ENCODE measurements at regions not wholly inside any gene's neighbourhood (a gene's known extent, or its start where the extent isn't known, plus 50 kb on each side); places are given as distances from the start of the nearest gene placed in this dataset.

DNA sequence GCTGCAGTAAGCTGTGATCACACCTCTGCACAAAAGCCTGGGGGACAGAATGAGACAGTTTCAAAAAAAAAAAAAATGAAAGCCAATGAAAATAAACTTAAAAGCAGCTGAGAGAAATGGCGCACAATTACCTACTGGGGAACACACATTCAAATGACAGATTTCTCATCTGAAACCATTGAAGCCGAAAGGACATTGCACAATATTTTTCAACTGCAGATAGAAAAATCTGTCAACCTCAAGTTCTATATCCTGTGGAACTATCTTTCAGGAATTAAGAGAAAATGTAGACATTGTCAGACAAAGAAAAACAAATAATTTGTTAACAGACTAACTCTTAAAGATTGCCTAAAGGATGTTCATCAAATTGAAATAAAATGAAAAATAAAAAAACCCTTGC, 442.8 kb downstream of the MATN1 start:
- DNase-seq = no peak

DNA sequence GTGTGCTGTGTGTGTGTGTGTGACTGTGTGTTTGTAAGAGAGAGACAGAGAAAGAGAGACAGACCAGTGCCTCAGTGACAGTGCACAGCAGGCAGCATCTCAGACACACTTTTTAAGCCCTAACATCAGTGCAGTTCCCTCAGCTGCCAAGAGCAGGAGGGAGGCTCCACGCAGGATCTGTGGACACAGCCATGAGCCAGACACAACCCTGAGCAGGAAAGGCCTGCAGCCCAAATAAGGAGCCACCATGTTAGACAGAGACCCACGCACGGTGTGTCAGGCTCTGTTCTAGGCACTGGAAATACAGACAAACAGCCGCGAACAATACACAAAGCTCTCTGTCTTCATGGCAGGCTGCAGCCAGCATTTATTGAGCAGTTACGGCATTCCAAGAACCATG, 445.5 kb downstream of the MATN1 start:
- DNase-seq = no peak

DNA sequence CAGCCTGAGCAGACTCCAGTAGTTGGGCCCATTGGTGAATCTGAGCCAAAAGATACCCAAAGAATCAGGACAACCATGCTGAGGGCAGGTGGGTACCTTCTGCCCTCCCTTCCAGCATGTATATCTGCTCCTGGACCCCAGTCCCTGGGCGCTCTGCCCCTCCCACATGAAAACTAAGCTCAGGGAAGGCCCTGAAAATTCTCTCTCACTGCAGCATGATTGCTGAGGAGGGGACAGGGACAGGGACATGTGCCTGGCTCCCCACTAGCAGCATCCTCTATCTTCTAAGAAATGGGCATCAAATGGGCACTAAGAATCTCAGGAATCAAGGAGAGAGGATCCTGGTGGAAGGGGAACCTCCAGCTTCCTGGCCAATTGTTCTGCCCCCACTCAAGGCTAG, 446.0 kb downstream of the MATN1 start:
- DNase-seq = no peak

DNA sequence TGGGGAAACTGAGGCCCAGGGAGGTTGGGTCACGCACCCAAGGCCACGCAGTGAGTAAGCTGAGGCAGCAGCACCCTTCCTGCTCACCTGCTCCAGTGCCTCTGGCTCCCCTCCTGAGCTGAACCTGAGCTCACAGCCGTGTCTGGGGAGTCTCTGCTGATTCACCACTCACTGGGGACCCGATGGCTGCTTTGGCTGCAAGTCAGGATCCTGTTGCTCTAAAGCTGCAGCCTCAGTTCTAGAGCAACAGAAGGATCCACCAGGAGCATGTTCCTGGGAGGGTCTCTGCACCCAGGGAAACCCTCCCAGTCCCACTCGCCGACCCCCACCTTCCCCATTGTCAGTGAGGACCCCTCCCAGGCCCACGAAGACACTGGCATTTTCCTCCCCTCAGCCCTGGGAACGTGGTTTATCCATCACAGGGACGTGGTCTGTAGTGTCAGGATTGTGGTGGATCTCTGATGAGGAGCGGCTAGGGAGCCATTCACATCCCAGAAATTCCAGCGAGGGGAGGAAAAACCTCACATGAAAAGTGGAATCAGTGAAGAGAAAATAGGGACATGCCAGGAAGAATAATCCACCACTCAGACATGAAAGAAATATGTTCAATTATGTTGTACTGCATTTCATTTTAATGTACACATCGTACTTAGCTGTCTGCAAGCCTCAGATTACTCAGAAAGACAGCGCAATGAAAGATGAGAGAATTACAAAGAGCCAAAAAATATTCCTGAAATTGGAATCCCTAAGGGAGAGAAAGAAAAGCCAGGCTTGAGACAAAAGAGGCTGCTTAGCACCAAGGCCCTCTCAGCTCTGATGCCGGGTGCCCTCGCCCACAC, 447.2 kb downstream of the MATN1 start:
- DNase-seq = no peak

DNA sequence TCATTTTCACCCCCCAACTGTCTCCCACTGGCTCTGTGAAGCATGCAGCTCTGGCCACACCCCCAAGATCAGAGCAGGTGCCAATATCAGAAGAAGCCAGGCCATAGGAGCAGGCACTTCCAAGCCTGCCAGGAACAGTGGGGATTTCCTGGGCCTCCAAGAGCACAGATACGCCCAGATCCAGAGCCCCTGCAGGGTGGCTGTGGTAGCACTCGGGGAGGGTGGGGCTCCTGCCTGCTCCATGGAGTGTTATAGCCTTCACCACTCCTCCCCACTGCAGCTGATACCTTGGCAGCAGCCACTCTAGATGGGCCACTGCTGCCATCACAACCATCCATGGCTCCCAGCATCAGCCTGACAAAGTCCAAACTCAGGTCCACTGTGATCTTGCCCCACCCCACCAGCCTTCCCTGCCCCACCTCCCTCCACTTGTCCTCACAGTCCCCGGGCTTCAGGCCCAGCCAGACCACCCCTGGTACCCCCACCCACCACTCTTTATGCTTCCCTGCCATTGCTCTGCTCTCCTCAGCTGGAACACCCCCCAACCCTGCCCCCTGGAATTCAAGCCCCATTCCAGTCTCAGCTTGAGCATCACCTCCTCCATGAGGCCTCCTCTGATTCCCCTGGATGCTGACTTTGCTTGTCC, 448.3 kb downstream of the MATN1 start:
- no peak for DNase-seq

DNA sequence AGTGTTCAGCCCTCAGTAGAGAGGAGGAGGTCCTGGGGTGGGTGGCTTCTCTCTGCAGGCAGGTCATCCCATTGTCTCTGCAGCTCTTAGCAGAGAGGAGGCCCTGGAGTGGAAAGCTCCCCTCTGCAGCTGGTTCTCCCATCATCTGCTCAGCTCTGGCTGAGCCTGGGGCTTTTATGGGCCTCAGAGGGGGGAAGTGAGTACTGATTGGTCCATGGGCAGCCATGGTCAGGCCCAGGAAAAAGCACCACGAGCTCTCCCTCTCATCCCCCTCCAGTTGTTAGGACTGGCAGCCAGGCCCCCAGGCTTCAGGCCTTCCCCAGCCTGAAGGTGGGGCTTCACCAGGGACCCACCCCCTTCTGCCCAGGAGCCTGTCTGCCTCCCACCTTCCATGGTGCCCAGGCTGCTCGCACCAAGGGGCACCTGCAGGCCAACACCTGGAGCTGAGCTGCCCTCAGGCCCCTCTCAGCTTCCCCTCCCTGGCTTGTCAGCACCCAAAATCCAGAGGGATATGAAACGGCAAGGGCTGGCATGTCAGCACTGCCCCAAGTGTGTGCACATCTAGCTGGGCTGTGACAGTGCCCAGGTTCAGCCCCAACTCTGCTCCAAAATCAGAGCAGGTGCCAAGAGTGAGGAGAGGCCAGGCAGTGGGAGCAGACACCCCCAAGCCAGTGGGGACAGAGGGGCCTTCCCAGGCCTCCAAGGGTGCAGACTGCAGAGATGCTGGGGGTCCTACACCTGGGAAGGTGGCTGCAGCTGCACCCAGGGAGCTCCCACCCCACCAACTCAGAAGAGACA, 449.0 kb downstream of the MATN1 start:
- DNase-seq = no peak

DNA sequence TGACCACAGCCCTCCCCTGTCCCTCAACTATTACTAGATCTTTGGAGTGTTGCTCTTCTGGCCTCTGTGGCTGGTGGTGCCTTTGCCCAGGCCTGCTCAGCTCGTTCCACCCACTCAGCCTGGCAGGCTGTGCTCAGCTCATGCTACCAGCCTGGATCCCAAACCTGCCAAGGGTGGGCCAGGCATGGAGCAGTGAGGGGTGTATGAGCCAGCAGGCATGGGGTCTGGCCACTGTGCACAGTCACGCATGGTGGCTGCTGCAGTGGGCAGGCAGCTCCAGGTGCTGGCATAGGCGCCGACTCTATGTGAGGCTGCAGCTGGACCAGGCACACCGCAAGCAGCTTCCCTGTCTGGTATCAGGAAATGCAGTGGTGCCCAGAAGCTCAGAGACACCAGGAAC, 449.9 kb downstream of the MATN1 start:
- no peak for DNase-seq

DNA sequence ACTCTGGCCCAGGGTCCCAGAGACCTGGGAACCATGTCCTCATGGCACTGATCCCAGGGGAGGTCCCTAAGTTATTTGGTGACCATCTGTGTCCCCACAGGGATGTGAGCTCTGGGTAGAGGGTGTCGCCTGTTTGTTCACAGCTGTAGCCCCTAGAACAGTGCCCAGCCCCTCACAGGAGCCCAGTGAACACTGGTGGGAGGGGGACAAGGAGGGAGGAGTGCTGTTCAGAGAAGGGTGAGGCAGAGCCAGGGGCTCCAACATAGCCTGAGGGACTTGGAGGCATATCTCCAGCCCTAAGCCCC, 450.4 kb downstream of the MATN1 start:
- DNase-seq = no peak

DNA sequence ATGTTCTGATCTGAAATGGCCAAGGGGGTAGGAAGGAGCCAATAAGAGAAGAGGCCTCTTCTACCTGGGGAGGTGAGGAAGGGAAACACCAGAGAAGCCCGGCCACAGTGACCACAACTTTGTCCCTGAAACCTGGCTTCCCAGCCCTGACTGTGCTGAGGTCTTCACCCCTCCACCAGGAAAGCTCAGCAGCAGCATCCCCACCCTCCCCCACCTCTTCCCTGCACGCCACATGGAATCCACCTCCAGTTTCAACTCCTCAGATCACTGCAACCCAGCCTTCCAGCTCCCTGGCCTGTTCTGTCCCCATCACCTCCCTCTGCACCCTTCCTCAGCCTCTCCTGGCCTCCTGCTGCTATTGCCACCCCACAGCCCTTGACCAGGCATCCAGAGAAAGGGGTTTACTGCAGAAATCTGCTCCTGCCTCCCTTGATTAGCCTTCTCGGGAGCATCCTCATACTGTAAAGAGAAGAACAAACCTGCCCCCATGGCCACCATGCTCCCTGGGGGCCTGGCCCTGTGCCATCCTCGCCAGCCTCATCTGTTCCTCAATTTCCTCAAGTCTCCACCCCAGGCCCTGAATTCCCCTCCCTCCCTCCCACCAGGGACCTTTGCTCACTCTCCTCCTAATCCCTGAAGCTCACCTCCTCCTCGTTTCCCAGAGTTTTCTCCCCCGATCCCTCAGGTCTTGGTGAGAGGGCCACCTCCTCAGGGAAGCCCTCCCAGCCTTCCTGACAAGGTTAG, 450.9 kb downstream of the MATN1 start:
- DNase-seq = no peak

DNA sequence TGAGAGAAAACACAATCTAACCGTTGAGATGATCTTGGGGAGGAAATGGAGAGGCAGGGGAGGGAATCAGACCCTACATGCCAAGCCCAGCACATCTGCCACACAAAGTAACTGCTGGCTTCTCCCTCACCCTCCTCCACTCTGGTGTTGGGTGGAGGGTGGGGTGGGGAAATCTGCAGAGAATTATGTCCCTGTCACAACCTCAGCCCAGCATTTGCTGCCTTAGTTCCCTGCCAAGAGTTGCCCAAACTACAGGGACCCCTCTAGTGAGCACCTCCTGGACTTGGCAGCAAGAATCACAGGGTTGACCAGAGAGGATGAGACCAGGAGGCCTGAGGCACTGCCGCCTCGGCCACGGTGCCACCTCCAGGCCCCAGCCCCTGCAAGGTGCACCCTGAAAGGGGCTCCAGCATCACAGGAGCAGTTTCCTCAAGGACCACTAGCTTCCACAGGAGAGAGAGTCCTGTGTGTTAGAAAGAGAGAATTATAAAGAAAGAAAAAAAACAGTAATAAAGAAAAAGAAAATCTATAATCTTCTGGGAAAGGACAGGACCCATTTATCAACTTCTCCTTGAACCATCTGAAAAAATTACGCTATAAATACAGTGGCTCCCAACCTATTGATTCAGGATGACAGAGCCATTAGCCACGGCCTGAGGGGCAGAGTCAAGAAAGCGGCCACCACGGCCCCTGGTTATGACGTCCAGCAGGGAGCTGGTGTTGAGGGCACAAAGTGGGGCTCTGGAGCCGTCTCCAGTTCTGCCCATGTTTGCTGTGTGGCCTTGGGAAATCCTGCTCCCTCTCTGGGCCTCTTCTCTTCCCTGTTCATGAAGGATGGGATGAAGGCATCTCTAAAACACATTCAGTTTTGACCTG, 451.7 kb downstream of the MATN1 start:
- DNase-seq = no peak

DNA sequence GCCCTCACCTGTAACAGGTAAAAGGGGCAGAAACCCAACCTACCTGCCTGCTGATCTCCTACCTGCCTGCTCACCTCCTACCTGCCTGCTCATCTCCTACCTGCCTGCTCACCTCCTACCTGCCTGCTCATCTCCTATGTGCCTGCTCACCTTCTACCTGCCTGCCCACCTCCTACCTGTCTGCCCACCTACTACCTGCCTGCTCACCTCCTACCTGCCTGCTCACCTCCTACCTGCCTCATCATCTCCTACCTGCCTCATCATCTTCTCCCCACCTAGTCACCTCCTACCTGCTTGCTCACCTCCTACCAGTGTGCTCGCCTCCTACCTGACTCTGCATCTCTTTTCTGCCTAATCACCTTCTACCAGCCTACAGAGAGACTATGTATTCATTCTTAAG, 452.9 kb downstream of the MATN1 start:
- no peak for DNase-seq

DNA sequence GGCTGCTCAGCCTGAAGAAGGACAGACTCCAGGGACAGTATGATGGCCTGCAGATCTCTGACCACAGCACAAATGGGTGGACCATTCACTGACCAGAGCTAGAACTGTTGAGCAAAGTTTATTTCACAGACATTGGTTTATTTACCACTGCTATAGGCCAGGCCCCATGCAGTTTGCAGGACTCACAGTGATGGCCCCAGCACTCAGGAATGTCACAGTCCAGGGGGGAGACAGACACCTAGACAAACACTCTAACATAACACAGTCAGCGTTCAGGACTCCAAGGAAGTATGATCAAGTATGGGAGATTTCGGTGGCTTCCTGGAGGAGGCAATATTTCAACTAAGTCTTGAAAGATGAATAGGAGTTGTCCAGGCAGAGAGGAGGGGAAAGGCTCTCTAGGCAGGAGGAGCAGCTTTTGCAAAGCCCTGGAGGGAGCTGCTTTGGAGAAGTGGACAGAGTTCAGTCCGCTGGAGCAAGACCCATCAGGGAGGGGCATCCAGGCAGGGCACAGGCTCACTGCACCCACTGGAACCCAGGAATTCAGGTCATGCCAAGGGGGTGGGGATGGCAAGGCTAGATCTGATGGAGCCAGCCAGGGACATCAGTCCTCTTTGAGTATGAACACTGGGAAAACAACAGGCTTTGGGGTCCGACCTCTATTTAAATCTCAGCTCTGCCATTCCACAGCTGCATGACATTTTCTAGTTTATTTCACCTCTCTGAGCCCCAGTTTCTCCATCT, 454.3 kb downstream of the MATN1 start:
- no peak for DNase-seq

DNA sequence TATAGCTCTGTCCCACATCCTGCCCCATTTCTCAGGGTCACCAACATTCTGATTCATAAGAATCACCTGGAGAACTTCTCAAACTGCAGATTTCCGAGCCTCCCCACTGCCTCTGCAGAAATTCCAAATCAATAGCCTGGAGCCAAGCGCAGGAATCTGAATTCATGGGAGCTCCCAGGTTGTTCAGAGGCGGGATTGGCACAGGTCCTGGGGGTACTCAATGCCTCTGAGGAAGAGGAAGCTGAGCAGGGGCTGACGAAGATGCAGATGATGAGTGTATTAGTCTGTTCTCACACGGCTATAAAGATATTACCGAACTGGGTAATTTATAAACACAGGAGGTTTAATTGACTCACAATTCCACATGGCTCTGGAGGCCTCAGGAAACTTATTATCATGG, 455.5 kb downstream of the MATN1 start:
- no peak for DNase-seq

DNA sequence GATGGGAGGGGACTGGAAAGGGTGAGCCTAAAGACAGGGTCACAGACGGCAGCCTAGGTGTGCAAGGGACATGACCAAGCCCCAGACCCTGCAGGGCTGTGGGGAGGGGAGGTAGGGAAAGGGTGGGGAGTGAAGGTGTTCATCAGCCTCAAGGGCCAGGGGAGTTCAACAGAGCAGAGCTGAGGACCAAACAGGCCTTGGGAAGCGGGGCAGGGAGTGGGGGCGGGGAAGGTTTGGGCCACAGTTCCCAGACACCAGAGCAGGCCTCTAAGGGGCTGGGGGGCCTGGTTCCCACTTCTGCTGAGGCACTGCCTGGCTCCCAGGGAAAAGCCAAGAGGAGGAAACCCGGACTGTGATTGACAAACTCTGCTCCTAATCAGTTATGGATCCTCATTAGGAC, 456.3 kb downstream of the MATN1 start:
- no peak for DNase-seq

DNA sequence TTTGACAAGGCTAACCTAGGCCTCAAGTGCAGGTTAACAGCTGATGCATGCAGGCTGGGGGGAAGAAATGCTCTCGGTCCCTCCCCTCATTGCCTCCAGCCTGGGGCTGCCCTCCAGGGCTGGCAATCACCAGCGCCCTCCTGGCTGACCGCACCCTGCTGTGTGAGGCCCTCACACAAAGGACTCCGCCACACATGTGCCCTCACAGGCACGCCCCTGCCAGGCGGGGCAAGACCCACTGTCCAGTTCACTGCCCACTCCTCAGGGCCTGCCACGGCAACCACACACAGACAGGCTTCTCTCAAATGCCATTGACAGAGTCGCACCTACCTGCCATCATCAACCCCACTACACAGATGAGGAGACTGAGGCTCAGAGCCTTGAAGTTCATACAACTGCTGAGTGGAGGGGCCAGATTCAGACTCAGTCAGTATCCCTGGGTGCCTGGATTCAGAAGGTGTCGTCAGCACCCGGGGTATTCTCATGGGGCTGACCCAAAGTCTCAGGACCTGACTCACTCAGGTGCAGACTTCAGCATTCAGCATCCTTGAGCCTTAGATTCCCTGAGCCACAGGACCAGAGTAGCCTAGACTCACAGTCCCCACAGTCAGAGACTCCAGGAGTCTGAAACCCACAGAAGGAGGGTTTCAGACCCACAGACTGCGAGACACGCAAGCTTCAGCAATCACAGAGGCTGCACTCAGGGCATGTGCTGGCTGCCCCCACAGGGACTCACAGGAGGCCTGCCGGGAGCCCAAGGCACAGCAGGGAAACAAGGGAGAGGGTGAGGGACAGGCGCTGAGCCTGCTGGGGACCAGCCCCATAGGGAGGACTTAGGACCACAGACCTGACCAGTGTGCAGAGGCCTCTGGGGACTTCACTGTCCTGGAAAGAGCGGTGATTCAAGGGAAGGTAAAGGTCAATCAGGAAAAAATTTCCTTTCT, 458.0 kb downstream of the MATN1 start:
- DNase-seq = no peak

DNA sequence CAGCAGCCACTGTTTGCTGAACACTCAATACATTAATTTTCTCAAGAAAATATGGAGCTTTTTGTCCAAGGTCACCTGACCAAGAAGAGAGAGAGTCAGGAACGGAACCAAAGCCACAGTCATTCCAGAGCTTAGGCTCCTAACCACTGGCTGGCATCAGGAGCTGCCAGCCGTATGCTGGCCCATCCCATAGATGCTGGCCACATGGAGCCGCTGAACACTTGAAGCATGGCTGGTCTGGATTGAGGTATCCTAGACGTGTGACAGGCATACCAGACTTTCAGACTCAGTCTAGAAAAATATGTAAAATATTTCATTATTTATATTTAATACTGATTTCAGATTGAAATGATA, 458.7 kb downstream of the MATN1 start:
- no peak for DNase-seq

DNA sequence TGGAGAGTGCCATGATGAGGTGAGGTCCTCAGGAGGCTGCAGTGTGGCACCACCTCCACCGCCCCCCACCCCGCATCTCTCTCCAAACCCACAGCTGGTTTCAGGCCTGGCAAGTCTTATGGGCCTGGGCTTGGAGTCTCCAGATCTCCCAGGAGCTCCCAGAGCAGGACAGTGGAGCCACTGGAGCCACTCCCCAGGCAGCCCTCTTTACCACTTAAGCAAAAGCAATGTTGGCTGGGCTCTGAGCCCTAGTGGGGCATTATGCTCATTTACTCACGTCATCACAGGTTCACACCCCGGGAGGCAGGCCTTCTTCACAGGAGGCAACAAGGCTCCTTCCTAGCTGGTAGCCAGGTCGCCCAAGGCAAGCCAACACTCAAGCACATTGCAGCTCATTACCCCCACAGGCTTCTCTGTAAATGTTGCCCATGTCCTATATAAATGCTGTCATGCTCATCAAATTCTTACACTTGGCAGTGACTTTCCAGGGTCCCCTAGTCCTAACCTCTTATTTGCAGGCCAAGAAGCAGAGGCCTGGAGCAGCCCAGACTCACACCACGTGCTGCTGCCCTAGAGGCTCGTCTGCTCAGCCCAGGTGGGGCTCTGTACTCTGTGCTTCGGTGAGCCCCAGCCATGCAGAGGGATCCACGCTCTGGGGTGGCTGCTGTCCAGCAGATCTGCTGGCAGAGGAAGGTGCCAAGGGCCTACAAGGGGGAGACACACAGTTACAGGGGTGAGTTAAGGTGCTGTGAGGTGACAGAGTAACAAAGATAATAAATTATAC, 459.3 kb downstream of the MATN1 start:
- no peak for DNase-seq

DNA sequence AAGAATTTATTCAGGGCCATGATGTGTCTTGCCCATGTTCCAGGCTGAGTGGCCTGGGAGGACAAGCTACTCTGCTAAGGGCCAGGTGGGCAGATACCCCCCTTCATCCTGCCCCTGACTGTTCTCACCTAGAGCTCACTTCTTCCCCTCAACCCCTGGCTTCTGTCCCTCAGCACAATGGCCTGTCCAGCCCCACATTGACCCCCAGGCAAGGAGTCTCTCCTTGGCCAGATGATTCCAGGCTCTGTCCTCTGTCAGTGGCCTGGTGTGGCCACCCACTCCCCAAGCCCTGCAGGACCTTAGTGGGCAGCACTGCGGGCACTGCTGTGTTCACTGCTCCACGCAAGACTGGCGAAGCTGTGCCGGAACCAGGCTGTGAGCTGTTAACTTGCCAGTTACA, 460.0 kb downstream of the MATN1 start:
- no peak for DNase-seq

DNA sequence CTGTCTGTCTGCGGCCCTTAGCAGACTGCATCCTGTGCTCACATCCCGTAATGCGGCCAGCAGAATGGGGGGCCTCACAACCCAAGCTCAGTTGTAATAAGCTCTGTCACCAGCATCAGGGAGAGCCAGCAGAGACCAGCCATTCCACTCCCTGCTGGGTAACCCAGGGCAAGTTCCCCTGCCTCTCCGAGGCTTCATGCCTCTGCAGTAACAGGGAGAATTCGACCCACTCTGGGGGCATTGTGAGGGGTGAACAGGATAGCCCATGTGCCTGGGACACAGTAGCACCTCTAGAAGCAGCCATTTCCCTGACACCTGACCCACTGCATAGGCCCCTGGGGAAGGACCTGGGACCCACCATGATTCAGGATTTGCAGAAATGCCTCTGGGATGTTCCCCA, 461.2 kb downstream of the MATN1 start:
- no peak for DNase-seq

DNA sequence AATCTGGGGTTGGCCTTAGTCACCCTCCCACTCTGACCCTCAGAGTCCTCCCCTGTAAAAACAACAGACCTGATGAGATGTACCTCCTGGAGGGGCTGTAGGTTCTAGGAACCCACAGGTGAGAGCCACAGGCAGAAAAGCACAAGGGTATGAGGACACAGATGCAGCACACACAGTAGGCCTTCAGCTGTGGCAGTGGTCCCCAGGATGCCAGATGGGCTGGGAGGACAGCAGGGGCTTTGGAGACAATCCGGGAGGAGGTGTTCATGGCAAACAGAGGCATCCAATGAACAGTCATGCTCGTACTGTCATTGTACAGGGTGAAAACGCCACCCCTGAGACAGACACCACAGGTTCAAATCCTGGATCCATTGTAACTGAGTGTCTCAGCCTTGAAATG, 463.1 kb downstream of the MATN1 start:
- no peak for DNase-seq
